Uterus (tissue), 3 donors: ENCODE measurements at regions not wholly inside any gene's neighbourhood (a gene's known extent, or its start where the extent isn't known, plus 50 kb on each side); places are given as distances from the start of the nearest gene placed in this dataset.

Experiments used
- DNase-seq, 2 donors: peaks; one replicate each; pipeline ENCODE4 v3.0.0-alpha.2; 2019 to 2020
- H3K27ac ChIP-seq, 2 donors: fragments of 200-600 bp; sonication (generic); 1 replicate in 1 of 2; 2 replicates in 1 of 2; pipeline ENCODE4 v1.5.1; 2016 to 2018
- H3K27me3 ChIP-seq, 2 donors: fragments of 200-600 bp; sonication (generic); one replicate each; pipeline ENCODE4 v1.5.1; 2018 to 2019; ENCODE audit warnings: control low read depth in 1 of 2
- H3K36me3 ChIP-seq, 2 donors: fragments of 200-600 bp; sonication (generic); one replicate each; pipeline ENCODE4 v1.5.1; 2019; ENCODE audit warnings: control low read depth in 1 of 2
- H3K4me1 ChIP-seq, 2 donors: fragments of 200-600 bp; sonication (generic); one replicate each; pipeline ENCODE4 v1.5.1; 2018 to 2019; ENCODE audit warnings: control low read depth in 1 of 2
- H3K4me3 ChIP-seq, 2 donors: fragments of 200-600 bp; sonication (generic); 1 replicate in 1 of 2; 2 replicates in 1 of 2; pipeline ENCODE4 v1.5.1; 2018 to 2019; ENCODE audit warnings: mild to moderate bottlenecking in 1 of 2
- H3K9me3 ChIP-seq, 2 donors: fragments of 200-600 bp; sonication (generic); one replicate each; pipeline ENCODE4 v1.5.1; 2019; ENCODE audit warnings: control low read depth in 1 of 2
- POLR2A ChIP-seq, 2 donors: fragments of 450-650 bp; IDR thresholded peaks; one replicate each; pipeline ENCODE4 v1.6.1; 2016; ENCODE audit warnings: antibody characterized with exemption in 2 of 2, mild to moderate bottlenecking in 1 of 2, moderate library complexity in 1 of 2
- intact Hi-C: fragments of 100-400 bp; cut with DNase I; formaldehyde crosslinking; loops from one replicate; pipeline ENCODE4 v1.15.1; 2023; ENCODE audit warnings: low total_unique reads
- TF ChIP-seq, protein P1 (sequence below), 4 experiments: fragments of 200-600 bp in 2 of 4; fragments of 450-650 bp in 2 of 4; sonication (generic) in 2 of 4; IDR thresholded peaks; one replicate each; pipeline ENCODE4 v1.5.1; 2016 to 2019; ENCODE audit warnings: antibody characterized with exemption in 4 of 4, mild to moderate bottlenecking in 2 of 4, moderate library complexity in 1 of 4
- donor health status: DM: yes; HTN: yes; CAD: no.

DNA sequence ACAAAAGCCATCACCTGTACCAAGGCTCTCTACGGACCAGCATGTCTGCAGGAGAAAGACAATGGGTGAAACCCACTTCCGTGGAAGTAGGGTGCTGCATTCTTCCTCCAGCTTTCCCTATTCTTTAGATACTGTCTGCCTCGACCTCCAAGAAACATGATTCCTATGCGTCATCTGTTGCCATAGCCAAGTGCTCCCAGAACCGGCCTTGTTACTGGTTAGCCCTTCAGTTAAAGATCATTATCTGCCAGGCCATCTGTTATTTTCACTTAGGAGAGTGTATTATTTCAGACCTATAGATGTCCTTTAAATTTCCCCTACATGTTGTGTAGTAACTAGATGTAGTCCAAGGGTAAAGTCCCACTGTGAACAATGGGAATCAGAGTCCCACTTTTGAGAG, 89.0 kb upstream of the KIAA1217 start:
- Histone ChIP-seq H3K4me1 (no peaks in the 10 kb centered on the region), H3K9me3 (no peaks in the 10 kb centered on the region), H3K4me3 (no peak overlapping the region), H3K27me3 (no peaks in the 10 kb centered on the region), H3K36me3 (no peaks in the 10 kb centered on the region), H3K27ac (no peak overlapping the region)
- DNase-seq = no peak
- TF ChIP-seq POLR2A (IDR thresholded peaks at IDR 0.05) = no peak
- TF ChIP-seq, protein P1, sequence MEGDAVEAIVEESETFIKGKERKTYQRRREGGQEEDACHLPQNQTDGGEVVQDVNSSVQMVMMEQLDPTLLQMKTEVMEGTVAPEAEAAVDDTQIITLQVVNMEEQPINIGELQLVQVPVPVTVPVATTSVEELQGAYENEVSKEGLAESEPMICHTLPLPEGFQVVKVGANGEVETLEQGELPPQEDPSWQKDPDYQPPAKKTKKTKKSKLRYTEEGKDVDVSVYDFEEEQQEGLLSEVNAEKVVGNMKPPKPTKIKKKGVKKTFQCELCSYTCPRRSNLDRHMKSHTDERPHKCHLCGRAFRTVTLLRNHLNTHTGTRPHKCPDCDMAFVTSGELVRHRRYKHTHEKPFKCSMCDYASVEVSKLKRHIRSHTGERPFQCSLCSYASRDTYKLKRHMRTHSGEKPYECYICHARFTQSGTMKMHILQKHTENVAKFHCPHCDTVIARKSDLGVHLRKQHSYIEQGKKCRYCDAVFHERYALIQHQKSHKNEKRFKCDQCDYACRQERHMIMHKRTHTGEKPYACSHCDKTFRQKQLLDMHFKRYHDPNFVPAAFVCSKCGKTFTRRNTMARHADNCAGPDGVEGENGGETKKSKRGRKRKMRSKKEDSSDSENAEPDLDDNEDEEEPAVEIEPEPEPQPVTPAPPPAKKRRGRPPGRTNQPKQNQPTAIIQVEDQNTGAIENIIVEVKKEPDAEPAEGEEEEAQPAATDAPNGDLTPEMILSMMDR (IDR thresholded peaks at IDR 0.05) = no peak
- intact Hi-C loops = no loop called here

DNA sequence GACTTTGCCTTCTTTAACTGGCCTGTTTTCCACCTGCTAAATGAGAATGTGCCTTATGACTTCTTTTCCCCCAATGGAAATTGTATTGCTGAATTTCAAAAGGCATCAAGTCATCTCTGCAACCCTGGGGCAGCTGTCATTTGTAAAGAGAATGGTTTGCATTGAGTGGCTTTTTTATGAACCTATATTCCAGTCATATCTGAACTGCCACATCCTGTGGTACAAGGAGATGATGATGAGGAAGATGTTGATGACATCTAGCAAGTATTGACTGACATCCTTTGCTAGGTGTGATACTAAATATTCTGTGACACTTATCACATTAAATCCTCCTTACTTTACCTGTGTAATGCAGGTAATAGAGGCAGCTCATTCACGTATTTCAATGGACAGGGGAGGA, 88.3 kb upstream of the KIAA1217 start:
- Histone ChIP-seq H3K36me3 (no peaks in the 10 kb centered on the region), H3K9me3 (no peaks in the 10 kb centered on the region), H3K27ac (no peak overlapping the region), H3K4me3 (no peak overlapping the region), H3K4me1 (no peaks in the 10 kb centered on the region), H3K27me3 (no peaks in the 10 kb centered on the region)
- TF ChIP-seq, protein P1 (IDR thresholded peaks at IDR 0.05) = no peak
- TF ChIP-seq POLR2A (IDR thresholded peaks at IDR 0.05) = no peak
- no peak for DNase-seq
- intact Hi-C loops = no loop called here

DNA sequence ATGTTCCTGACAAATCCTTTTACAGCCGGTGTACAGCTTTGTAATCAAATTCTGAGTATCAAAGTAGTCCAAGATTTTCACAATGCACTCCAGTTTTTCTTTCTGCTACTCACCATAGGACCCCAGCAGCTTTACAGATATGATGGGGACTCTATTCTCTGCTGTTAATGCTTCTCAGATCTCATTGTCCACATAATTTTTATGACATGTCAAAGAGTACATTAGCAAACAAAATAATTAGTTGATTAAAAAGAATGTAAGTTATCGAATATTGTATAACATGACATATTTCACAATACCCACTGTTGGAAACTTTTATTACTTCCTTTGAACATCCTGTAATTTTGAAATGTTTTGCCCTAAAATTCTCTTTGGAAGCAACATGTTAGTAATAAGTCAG, 81.4 kb upstream of the KIAA1217 start:
- DNase-seq = no peak
- Histone ChIP-seq H3K36me3 (no peaks in the 10 kb centered on the region), H3K9me3 (no peaks in the 10 kb centered on the region), H3K4me3 (no peak overlapping the region), H3K27ac (no peak overlapping the region), H3K4me1 (no peaks in the 10 kb centered on the region), H3K27me3 (no peaks in the 10 kb centered on the region)
- intact Hi-C loops = no loop called here
- no peak for TF ChIP-seq POLR2A (IDR thresholded peaks at IDR 0.05)
- TF ChIP-seq, protein P1 (IDR thresholded peaks at IDR 0.05) = no peak

DNA sequence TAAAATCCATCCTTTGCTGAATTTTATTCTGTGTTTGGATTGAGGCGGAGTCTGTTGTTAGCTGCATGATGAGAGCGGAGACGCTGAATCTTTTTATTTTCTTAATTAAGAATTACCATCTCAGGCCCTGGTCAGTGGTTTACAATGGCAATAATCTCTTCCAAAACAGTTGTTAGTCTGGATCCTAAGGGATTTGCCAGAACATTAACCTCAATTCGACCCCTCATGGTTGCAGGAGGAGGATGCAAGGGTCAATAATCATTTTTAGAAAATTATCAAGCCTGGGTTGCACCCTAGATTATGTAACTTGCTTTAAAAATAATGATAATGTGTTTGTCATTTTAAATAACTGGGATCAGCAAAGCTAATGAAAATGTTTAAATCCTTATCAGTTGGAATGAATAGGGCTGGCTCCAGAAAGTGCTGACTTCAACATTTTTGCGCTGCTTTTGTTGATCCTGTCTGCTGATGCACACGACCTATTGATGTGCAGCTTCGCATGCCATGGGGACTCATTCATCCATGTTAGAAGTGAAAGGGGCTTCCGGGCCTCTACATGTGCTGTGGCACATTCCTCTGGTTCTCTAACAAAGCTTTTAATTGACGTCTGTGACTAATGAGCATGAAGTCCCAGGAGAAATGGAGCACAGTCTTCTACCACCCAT, 80.7 kb upstream of the KIAA1217 start:
- no peaks in the 10 kb centered on the region for H3K4me1 ChIP-seq
- H3K27me3 ChIP-seq = no peaks in the 10 kb centered on the region
- no peak for DNase-seq
- no peaks in the 10 kb centered on the region for H3K36me3 ChIP-seq
- intact Hi-C loops = no loop called here
- no peak overlapping the region for H3K27ac ChIP-seq
- no peaks in the 10 kb centered on the region for H3K9me3 ChIP-seq
- no peak for TF ChIP-seq POLR2A (IDR thresholded peaks at IDR 0.05)
- TF ChIP-seq, protein P1 (IDR thresholded peaks at IDR 0.05) = no peak
- no peak overlapping the region for H3K4me3 ChIP-seq

DNA sequence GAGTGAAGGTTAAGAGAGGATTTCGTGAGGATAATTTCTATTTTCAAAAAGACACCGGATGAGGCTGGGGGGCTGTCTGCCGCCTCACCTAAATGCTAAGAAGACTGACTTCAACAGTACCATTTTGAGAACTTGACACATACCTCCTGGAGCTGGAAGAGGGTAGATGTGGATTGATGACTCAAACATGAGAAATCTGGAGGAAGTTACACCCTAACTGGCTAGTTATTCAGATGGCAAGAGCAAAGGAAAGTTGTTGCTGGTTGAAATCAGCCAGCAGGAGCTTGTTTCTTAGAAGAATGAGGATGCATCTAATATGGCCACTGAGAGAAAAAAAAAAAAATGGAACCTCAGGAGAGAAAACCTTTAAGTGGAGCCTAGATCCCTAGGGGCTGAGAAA, 76.2 kb upstream of the KIAA1217 start:
- no peak for DNase-seq
- no peaks in the 10 kb centered on the region for H3K36me3 ChIP-seq
- no peaks in the 10 kb centered on the region for H3K27me3 ChIP-seq
- H3K27ac ChIP-seq = no peak overlapping the region
- TF ChIP-seq, protein P1 (IDR thresholded peaks at IDR 0.05) = no peak
- TF ChIP-seq POLR2A (IDR thresholded peaks at IDR 0.05) = no peak
- H3K9me3 ChIP-seq = no peaks in the 10 kb centered on the region
- intact Hi-C loops = no loop called here
- no peaks in the 10 kb centered on the region for H3K4me1 ChIP-seq
- H3K4me3 ChIP-seq = no peak overlapping the region
